NCI-H2171 treated with DMSO at 0.1 percent for 48 hours (cell line): ENCODE measurements at regions not wholly inside any gene's neighbourhood (a gene's known extent, or its start where the extent isn't known, plus 50 kb on each side); places are given as distances from the start of the nearest gene placed in this dataset.

Source experiments
- DNase-seq: peaks from one replicate; lab custom pipeline; 2025; lab: John Stamatoyannopoulos, UW

DNA sequence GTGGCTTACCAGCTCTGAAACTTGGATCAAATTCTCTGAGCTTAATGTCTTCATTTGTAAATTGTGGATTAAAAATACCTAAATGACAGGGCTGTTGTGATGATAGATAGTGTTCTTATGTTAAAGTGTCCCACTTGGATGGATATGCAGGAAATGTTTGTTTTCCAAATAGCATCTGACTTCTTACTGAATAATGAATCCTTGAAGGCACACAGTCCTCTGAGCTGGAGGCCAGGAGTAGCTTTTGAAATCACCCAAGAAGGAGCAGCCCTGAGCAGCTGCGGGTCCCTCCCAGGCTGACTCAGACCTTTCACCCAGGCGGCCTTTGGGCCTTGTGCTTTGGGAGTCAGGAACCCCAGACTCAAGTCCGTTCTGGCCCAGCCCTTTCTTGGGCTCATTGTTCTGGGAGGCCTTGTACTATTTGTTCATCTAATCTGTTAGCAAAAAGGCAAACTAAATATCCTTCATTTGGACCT is 173.0 kb upstream of the GATA6 start:
- DNase-seq, result no peak

GRCh38 chr18:21997207-21998143 is 171.9 kb upstream of the GATA6 start:
- DNase-seq, result peak; percentile 31

DNA sequence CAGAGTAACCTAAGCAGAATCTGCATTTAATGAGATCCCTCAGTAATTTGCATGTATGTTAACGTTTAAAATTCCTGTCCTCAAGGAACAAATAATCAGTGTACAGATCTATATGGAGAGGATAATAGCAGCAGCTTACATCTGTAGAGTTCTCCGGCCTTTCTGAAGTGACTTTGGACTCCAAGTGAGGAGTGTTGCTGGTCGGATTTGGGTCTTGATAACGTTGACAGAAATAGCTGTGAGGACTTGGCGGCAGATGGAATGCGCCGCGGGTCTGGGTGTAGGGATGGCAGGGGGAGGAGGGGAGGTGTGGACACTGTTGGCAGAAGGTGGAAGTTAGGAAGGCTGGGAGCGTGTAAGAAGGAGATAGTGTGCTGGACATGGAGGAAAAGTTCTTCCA is 170.9 kb upstream of the GATA6 start:
- no peak for DNase-seq

GRCh38 chr18:22001912-22002487 is 167.4 kb upstream of the GATA6 start:
- DNase-seq, result no peak

DNA sequence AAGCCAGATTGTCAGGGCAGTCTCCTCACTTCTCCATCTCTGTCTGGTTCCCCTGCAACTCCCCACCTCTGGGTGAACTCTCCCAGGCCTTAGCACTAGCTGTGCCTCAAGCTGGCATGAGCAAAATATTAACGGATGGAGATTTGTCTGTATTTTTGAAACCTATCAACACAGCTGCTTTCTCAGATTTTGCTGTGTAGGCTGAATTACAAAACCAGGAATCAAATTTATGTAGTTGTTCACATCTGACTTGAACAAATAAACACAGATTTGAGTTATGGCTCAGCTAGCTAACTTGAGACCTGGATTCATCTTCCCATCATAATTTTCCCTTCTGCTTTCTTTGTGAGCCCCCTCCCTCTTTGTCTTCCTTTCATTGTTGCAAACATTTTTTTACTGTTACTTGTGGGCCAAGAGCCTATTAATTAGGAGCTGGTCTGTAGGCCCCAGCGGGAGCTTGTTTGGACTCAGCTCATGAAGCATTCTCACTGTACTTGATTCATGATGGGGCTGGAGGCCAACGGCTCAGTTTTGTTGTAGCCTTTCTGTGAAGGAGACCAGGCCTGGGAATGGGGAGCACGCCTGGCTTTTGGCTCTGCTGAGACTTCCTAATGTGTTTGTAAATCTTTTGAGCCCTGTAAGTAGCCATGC is 164.1 kb upstream of the GATA6 start:
- DNase-seq, result no peak

GRCh38 chr18:22006458-22006857 is 162.9 kb upstream of the GATA6 start:
- DNase-seq, result no peak

GRCh38 chr18:22009242-22009641 is 160.1 kb upstream of the GATA6 start:
- no peak for DNase-seq

DNA sequence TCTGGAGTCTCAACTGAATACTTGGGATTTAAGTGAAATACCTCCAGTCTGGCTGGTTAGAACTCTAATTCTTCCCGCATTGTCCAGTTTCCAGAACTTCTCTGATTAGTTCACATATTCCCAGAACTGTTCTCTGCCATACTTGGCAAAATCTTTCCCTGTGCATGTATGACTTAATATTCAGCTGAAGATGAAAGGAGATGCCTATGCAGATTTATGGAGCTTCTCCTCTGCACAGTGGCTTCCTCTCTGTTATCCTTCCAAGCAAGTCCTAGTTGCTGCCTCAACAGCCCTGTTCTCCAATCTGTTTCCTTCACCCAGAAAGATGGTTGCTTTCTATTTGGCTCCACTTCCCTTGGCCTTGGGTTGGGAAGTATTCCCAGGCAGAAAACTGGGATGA is 155.4 kb upstream of the GATA6 start:
- no peak for DNase-seq

DNA sequence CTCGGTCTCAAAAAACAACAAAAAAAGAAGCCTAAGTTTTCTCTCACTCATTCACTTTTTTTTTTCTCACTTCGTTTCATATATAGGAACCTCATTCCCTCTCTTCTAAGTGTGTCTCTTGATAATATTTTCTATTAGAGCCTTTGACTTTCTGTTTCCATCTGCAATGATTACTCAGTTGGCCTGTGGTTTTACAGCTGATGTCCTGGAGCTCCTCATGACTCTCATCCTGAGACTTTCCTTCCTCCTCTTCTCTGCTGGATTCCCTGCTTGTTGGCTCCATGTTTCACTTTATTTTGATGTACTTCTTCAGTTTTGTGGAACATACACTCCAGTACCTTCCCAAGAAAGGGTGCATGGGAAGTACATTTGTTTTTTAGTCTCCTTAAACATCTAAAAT is 154.2 kb upstream of the GATA6 start:
- DNase-seq, result no peak

- no peak for DNase-seq
Measured at GRCh38 chr18:22018366-22018765, 151.0 kb upstream of the GATA6 start.

- DNase-seq, result no peak
Measured at GRCh38 chr18:22019193-22019592, 150.2 kb upstream of the GATA6 start.

DNA sequence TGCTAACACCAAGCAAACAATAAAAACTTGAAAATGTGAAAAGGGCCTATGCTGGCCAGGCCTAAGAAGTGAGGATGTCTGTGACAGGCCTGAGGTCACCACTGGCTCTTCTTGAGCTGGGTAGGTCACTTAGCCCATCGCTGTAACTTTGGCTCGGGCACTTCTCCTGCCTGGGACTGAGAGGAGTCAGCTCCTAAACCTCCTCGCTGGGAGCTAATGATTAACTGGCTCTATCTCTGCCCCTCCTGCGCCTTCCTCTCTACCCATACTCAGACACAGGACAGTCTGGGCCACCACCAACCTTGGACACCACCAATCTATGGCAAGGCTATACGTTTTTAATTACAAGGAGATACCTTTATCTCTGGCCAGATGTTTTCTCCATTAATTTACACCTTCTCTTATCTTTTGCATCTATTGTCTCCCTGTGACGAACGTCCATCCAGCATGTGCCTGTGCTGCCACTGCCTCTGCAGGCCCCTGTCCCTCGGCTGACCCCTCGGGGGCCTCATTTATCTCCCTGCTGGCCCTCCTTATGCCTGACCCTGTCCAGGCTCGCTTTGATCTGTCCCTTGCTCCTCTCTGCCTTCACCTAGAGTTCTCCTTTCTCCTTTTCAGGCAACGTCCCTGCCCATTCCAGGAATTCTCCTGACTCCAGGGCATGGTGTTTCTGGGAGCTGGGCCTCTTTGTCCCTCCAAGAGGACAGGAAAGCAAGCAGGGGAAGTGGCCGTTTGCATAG is 149.1 kb upstream of the GATA6 start:
- no peak for DNase-seq

DNA sequence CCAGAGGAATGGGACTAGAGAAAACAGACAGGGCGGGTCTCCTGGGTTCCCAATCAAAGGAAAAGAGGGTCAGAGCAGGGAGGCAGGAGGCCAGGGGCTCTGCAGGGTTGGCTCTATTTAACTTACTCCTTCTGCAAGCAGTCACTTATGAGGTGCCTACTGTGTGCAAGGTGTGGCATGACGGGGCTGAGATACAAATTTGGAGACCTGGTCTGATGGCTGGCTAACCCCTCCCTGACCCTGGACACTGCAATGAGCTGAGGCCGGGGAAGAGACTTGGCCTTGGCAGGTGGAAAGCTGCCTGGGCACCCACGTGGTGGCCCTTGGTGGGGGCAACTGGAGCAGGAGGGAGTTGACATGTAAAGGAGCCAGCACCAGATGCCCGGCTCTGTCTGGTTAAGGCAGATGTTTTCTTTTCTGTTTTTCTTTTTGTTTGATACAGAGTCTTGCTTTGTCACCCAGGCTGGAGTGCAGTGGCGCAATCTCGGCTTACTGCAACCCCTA is 148.5 kb upstream of the GATA6 start:
- DNase-seq, result no peak

DNA sequence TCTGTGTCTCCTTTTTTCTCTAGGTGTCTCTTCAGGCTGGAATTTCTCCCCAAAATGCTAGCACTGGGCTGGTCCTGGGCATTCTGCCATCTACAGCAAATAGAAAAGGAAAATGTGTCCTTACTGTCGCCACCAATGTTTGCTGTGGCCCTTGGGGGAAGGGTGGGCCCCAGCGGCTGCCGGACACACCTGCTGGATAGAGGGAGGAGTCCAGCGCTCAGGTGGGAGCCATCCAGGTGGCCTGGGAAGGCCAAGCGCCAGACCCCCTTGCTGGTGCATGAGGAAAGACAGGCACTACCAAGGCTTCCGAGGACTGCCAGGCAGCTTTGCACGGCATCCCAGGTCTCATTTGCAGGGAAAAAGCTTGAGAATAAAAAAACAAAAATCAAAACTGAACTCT is 147.7 kb upstream of the GATA6 start:
- DNase-seq, result no peak

DNA sequence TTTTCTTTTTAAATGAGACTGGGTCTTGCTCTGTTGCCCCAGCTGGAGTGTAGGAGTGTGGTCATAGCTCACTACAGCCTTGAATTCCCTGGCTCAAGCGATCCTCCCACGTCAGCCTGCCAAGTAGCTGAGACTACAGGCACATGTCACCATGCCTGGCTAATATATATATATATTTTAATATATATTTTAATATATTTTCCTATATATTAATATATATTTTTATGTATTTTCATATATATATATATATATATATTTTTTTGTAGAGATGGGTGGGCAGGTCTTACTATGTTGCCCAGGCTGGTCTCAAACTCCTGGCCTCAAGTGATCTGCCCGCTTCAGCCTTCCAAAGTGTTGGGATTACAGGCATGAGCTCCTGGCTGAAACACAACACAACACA is 144.5 kb upstream of the GATA6 start:
- no peak for DNase-seq

GRCh38 chr18:22026362-22026761 is 143.0 kb upstream of the GATA6 start:
- DNase-seq, result no peak

GRCh38 chr18:22026889-22027288 is 142.5 kb upstream of the GATA6 start:
- DNase-seq, result no peak

DNA sequence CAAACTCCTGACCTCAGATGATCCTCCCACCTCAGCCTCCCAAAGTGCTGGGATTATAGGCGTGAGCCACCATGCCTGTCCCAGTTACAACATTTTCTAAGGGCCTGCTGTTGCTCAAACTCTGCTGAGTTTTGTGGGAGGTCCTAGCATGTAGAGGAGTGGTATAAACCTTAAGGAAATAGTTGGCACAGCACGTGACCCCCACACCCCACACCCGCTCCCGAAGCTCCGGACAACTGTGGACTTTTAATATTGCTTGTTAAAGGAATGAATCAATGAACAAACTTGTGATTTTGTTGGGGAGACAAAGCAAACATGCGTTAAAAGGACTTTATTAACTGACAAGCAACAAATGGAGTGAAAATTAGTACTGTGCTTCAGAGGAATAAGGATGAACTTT is 137.8 kb upstream of the GATA6 start:
- DNase-seq, result no peak

GRCh38 chr18:22032392-22032961 is 136.9 kb upstream of the GATA6 start:
- no peak for DNase-seq

GRCh38 chr18:22033085-22033484 is 136.3 kb upstream of the GATA6 start:
- DNase-seq, result no peak

DNA sequence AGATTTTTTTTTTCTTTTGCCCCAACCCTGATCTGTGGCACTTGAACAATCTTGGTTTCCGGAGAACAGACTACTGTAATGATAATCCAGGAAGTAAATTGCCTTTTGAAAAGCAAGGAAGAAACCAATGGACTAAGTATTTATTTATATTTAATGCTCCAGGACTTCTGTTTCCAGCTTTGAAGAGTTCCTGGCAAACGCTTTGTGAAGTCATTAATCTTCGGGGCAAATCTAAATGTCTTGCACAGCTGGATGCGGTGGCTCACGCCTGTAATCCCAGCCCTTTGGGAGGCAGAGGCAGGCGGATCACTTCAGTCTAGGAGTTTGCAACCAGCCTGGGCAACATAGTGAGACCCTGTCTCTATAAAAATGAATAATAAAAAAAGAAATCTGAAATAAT is 135.1 kb upstream of the GATA6 start:
- DNase-seq, result no peak

DNA sequence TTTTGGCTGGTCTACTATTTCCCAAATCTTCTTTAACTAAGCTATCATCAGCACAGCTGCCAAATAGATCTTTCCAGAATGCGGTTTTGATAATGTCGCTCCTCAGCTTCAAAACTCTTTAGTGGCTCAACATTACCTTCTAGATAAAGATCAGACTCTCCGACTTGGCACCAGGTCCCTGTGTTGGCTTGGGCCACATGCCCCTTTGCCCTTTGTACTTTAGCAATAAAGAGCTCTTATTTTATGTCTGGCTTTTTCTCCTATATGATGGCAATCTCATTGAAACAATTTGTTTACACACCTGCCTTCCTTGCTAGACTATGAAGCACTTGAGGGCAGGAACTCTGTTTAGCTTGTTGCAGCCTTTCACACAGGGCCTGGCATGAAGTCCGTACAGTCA is 128.9 kb upstream of the GATA6 start:
- DNase-seq, result no peak
